D721Med (cell line): ENCODE measurements at regions not wholly inside any gene's neighbourhood (a gene's known extent, or its start where the extent isn't known, plus 50 kb on each side); places are given as distances from the start of the nearest gene placed in this dataset.

Experiments used
- DNase-seq: peaks from one replicate; pipeline ENCODE4 v3.0.0; 2011; ENCODE audit warnings: low spot score; ENCODE audit not compliant: insufficient read length
- FAIRE-seq: peaks from 2 replicates; lab custom pipeline; 2011; peaks lifted over from hg19 to GRCh38; lab: Jason Lieb, UNC
- CTCF ChIP-seq: IDR thresholded peaks from 2 replicates; pipeline ENCODE4 v1.5.1; 2012; ENCODE audit warnings: mild to moderate bottlenecking, control low read depth; ENCODE audit not compliant: insufficient read depth; ENCODE audit errors: missing control alignments

DNA sequence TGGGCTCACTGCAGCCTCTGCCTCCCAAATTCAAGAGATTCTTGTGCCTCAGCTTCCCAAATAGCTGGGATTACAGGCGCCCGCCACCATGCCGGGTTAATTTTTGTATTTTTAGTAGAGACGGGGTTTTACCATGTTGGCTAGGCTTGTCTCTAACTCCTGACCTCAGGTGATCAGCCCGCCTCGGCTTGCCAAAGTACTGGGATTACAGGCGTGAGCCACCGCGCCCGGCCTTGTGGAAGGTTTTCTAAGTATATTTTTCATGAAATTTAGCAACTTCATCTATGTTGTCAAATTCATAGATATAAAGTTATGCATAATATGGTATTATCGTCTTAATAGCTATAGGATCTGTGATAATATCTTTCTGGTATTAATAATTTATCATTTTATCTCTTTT, 275.6 kb upstream of the GRM7 start:
- FAIRE-seq = no peak

DNA sequence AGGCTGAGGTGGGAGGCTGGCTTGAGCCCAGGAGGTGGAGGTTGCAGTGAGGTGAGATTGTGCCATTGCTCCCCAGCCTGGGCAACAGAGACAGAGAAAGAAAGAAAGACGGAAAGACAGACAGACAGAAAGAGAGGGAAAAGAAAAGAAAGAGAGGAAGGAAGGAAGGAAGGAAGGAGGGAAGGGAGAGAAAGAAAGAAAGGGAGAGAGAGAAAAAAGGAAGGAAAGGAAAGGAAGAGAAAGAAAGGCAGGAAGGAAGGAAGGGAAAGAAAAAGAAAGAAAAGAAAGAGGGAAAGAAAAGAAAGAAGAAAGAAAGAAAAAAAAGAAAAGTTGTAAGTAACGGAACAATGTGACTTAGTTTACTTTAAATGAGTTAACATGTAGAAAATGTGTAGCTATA, 260.7 kb upstream of the GRM7 start:
- TF ChIP-seq CTCF = no peak
- FAIRE-seq (no peak), DNase-seq (no peak)

More for the DNA sequence above, 275.6 kb upstream of the GRM7 start:
- DNase-seq = no peak
- no peak for TF ChIP-seq CTCF

GRCh38 chr3:6601374-6601773, 259.5 kb upstream of the GRM7 start:
- no peak for TF ChIP-seq CTCF
- DNase-seq (no peak), FAIRE-seq (no peak)

DNA sequence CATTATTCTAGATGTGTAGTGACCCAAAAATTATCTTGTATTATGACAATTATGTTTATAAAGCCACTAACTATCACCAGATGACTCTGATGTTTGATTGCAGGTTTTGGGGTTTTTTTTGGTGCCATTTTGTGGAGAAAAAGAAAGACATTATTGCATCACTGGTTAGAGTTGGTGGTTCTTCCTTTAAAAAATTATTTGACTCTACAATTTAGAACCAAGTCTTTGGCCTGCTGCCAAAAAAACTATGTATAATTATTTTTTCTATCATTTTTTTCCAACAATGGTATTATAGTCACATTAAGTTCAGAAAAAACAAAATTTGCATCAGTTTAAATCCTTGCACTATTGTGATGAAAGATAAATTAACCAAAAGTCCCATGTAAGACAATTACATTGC, 258.6 kb upstream of the GRM7 start:
- FAIRE-seq (no peak), DNase-seq (no peak)
- no peak for TF ChIP-seq CTCF

- FAIRE-seq = no peak
- no peak for DNase-seq
- TF ChIP-seq CTCF = no peak
Observed at GRCh38 chr3:6605227-6605626, 255.7 kb upstream of the GRM7 start.

DNA sequence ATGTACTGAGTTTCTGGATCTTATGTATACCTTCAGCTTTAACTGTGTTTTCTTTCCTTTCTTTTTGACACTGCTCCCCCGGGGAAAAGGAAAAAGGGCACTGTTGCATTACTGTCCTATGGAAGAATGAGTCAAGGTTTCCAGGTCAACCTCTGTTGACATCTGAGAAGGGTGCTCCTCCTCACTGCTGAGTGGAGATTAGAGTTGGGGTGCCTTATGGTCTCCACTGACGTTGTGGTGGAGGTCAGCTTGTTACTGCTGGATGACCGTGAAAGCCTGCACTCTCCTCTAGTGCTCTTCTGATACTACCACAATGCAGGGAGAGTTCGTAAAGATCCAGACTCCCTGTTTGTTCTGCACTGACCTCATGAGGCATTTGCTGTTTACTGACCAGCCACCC, 252.1 kb upstream of the GRM7 start:
- no peak for TF ChIP-seq CTCF
- DNase-seq (no peak), FAIRE-seq (no peak)

DNA sequence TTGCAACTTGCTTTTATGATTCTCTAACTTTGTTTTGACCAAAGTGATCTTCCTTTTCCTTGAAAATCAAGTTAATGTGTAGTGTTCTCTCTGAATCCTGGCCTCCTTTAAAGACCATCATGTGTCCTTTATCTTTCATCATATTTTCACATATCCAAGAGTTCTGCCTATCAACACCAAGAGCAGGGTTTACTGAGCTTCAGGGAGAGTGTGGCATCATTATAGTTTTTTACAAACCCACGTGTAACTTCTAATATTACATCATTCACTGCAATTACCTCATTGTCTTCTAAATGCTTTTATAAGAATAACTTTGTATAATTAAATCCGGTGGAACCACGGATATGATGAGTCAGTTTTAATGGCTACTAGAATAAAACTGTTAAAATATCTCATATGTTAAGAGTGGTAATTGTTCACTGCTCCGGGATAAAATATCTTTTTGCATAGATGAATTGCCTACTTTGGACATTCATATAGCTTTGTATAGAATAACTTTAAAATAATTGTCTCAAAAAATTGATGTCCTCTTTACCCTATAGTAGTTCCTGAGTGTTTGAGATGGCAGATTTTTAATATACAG, 248.8 kb upstream of the GRM7 start:
- no peak for TF ChIP-seq CTCF
- DNase-seq (no peak), FAIRE-seq (no peak)
